Kidney glomerular epithelial cell (primary cell): ENCODE measurements at regions not wholly inside any gene's neighbourhood (a gene's known extent, or its start where the extent isn't known, plus 50 kb on each side); places are given as distances from the start of the nearest gene placed in this dataset.

ENCODE experiments used
- DNase-seq: peaks from one replicate; lab custom pipeline; 2025; lab: John Stamatoyannopoulos, UW

DNA sequence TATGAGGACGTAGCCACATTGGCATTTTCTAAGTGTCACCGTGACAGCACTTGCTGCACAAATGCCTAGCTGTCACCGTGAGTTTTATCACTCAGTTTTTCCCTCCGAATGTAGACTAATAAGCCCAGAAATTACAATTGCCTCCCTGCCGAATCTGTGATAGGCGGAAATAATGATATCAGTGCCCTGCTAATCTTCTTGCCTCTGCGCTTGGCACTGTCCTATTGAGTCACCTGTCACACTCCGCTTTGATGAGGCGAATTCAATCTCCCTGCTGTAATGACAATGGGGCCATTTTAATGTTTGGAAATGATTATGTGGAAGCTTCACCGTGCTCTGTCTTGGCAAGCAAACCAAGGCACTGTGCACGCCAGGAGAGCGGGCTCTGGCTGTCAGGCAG lies 112.8 kb downstream of the LINC00237 start:
- no peak for DNase-seq

DNA sequence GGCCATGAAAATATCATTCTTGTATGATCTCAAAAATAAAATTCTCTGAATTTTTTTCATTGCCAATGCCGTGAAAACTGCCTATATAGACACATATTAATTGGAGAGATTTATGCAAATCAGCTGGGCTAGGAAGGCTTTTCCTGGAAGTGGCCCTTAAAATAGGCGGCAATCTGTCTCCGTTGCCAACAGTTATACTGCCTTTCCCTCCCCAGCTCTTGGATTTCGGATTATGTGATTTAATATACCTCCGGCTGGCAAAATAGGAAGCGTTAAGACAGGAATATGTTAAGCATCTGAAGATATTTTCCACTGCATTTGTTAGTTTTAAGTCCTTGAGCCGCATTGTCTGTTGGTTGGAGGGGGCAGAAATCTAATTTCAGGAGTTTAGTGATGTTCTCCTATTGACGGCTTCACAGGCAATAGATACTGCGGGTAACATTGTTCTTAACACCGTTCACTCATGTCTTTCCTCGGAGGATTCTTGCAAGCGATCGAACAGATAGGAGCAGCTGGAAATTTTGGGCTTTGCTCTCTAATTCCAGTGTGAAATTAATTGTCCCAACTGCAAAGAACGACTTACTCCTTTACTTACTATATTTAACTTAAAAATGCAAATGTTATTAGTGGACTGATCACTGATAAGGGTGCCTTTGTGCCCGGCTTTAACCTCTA lies 113.3 kb downstream of the LINC00237 start:
- DNase-seq: no peak

DNA sequence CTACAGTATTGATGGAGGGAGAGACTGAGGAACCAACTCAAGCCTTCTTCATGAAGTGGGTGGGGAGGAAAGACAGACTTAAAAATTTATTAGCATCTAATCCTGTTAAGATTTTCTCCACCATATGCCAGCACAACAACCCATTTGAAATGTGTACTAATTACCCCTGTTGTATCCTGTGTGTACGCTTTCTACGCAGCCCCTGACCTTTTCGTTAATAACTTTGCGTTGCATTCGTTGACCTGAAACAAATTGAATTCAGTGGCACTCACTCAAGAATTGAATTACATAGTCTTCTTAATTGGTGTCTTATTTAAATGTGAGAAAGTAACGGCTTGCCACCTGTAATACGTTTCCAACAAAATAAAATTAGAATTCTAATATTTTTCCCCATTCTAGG lies 113.9 kb downstream of the LINC00237 start:
- DNase-seq: no peak

DNA sequence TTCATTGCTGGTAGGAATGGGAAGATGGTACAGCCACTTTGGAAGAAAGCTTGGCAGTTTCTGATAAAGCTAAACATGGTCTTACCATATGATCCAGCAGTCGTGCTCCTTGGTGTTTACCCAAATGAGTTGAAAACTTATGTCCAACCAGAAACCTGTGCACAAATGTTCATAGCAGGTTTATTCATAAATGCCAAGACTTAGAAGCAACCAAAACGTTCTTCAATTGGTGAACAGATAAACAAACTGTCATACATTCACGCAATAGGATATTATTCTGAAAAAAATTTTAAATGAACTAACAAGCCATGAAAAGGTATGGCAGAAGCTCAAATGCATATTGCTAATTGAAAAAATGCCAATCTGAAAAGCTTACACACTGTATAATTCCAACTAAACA lies 117.1 kb downstream of the LINC00237 start:
- no peak for DNase-seq

DNA sequence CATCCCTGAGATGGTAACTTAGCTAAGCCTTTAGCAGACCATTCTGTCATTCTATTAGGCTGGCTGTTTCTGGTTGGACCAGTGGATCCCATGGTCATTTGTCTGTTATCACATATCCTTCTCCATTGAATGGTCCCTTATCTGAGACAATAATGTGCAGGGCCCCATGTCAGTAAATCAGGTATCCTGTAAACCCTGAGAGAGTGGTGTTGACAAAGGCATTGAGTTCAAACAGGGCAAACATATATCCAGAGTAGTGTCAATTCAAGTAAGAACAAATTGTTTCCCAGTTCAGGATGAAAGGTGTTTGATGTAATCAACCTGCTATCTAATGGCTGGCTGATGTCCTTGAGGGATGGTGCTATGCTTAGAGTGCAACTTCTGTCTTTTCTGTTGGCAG lies 126.2 kb downstream of the LINC00237 start:
- DNase-seq: no peak

DNA sequence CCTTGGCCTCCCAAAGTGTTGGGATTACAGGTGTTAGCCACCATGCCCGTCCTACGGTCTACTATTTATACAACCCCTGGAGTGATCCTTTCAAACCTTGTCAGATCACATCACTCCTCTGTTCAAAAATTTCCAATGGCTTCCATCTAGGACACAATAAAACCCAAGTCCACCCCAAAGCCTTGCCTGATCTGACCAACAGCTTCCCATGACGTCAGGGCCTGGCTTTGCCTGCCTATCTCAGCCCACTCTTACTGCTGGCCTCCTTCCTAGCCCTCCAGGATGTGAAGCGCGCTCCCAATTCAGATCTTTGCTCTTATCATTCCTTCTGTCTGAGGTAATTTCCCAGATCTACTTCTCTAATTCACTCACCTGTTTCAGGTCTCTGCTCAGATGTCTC lies 128.4 kb downstream of the LINC00237 start:
- no peak for DNase-seq

DNA sequence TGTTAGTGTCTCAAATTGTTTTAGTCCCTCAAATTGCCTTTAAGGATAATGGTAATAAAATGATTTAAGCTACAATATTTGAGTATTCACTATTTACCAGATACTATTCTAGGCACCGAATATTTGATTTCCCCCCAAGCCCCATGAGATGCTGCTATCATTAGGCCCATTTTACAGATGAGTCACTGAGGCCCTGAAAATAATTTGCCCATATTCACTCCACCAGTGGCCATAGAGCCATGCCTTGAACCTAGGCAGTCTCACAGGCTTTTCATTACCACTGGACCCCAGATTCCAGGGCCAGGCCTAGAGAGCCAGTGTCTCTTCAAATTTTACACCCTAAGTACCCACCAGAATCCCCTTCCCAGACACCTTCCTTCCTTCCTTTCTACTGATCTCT lies 133.7 kb downstream of the LINC00237 start:
- no peak for DNase-seq

DNA sequence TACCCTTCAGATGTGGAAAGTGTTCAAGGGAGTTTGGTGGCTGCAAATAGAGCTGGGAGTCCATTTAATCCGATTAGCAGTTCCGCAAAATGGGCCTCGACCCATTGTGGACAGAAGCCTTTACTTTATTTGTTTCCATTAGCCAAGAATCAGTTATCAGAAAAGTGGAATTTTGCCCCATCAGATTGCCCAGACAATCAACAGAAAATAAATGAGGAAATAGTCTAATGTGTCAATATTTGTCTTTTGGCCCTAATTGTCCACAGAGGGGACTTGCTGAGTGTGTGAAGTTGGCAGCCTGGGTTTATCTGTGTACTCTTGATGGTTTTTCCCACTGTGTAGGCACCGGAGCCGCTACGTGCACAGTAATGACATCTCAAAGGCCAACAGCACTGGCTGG lies 134.3 kb downstream of the LINC00237 start:
- DNase-seq: no peak

DNA sequence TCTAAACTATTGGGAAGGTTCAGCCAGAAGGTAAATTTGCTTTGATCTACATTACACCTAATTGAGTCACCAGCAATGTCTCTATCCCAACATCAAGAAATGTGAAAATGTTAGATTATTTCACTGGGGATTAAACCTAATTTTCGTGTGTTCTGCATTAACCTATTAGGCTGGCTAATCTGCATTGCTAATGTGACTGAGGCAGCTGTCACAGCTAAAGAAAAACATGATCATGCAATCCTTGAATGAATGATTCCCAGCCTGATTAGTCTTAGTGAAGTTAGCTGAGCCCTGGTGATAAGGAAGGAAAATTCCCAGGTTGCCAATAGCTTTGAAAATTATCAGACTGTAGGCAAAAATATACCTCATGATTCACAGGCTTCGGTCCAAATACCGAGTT lies 135.3 kb downstream of the LINC00237 start:
- no peak for DNase-seq

DNA sequence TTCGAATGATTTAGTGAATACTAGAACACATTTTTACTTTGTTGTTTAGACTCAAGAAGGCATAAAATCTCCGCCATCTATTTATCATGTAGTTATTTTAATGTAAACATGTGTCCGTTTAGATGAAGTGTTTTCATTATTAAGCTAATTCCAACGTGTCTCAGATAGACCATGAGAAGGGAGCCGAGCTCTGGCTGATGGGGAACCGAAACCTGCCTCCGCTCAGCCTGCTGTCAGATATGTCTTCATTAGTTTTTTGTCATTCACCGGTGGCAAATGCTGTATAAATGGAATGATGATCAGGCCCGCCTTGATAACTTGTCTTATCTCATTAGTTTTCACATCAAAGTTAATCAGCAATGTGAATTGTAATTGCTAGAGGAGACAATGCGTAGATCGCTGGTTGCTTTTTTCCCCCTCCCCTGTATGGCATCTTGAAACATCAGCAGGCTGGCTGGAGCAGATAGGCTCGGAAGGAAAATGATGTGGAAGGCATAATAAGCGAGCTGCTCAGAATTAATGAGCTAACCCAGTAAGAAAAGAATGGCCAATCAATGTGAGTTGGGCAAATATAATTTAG lies 136.4 kb downstream of the LINC00237 start:
- no peak for DNase-seq

DNA sequence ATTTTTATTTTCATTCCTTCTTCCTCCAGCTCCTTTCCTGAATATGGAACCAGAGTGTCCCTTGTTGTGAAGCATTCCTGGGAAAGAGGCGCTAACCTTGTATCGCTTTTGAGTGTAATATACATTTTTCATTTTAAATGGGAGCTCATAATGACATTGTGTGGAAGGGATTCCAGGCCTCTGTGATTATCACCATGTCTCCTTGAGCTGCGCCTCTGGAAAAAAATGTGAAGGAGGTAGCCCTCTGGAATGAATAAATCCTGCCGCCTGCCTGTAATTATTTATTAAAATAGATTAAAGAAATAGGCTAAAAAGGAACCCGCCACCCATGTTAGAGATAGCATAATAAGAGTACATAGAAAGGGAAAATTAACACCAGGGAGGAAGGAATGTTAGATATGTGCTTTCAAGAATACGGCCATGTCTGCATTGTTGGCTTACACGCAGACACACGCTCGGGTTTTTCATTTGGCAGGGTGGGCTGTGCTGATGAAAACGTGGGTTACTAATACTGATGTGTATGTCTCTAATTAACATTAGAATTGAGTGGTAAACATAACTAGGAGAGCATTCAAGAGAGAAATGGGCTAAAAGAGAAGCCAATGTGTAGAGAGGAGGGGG lies 138.5 kb downstream of the LINC00237 start:
- DNase-seq: no peak

DNA sequence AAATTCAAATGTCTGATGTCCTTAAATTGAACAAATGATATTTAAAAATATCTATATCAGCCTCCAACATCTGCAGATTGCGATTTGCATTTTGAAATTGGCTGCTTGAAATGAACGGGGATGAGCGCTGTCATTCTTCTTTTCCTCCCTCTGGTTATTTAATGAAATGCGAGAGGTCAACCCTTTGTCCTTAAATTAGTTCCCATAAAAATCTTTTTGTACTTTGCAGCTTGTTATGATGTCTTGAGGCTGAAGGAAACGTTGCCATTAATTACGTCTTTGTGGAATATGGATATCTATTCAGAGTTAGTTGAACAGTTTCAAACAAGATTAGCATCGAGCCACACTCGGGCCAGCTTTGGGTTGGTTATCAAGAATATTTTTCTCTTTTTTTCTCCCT lies 140.0 kb downstream of the LINC00237 start:
- no peak for DNase-seq

DNA sequence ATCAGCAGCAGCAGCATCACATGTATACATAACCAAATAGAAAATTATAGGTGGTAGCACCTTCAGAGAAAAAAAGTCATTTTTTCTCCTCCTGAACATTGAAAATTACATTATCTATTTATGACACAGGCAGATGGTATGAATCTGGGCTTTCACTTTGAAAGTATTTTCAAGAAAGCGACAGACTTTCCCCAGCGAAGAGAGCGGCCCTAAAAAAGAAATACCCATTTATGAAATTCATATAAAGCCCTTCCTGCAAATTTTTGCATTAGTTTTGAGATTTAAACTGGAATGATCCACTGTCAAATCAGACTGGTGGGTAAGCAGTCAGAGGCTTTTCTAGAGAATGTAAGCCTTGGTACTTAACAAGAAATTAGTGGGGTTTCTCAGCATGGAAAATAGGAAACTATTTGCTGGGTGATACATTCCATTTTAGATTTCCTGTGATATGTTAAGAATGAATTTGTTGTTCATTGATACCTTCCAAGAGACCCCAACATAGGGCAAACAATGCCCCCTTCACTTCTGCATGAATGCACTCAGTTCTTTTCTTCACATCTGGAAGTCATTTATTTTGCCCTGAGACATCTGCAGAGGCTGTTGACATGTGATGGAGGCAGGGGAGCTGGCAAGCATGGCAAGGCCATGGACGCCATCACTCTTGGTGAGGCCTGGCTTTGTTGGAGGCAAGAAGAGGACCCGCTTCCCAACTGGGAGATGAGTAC lies 147.0 kb downstream of the LINC00237 start:
- no peak for DNase-seq

DNA sequence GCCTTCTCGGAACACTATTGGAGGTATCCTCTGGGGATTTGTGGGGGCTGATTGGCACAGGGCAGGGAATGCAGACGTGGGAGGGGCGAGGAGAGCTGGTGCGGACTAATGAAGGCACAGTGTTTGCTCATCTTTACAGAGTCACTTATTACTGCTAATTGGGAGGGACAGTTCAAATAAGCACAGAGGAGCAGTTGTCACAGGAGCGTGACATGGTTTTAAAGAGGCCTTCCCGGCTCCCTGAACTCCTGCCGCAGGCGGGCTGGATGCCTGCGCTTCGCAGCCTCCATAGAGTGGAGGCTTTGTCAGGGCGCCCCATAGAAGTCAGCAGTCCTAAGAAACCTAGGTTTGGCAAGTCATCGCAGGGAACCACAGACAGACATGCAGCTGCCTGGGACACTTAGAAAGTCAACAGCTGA lies 149.6 kb downstream of the LINC00237 start:
- no peak for DNase-seq

DNA sequence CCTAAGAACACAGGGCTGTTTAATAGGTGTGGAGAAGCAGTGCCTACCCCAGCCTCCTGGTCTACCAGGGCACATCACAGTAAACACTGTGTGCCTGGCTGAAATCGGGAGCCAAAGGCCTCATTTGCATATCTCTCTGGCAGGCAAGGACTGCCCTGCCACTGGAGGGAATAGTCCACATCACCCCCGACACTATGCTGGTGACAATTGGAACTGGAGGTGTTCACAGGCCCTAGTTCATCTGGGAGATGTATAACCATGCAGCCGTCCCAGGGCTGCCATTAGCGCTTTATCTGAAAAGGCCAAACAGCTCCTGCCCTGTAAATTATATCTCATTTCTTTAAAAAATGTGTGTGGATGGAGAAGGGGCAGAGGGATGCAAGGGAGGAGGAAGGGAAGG lies 150.3 kb downstream of the LINC00237 start:
- DNase-seq: no peak

DNA sequence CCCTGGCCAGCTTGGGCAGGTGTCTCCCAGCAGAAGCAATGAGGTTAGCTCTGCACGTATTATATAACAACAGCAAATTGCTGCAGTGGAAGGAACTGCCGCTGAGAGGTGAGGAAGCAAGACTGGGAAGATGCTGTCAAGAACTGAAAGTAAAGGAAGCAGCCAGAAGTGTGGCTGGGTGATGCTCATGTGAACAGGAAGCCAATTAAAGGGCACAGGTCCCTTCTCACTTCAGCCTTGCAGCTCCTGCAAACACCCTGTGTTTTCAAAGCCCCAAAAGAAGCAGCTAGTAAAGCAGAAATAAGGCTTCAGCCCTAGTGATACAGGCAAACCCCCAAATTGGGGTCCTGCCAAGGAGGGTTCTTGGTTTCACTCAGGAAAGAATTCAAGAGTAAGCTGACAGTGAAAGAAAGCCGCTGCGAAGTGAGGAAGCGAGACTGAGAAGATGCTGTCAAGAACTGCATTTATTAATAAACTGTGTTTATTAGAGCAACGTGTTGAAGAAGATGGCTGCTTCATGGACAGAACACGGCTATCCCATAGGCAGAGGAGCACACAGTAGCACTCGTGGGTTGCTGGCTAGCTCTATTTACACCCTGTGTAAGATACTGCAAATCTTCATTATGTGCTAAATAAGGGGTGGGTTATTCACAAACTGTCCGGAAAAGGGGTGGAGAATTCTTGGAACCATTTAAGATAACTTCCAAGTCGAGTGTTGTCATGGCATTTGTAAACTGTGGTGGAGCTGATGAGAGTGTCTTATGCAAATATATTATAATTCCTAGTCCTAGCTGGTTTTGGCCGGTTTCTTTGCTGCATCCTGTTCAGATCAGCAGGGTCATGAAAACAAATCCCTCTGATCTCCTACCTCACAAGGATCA lies 152.2 kb downstream of the LINC00237 start:
- DNase-seq: no peak

DNA sequence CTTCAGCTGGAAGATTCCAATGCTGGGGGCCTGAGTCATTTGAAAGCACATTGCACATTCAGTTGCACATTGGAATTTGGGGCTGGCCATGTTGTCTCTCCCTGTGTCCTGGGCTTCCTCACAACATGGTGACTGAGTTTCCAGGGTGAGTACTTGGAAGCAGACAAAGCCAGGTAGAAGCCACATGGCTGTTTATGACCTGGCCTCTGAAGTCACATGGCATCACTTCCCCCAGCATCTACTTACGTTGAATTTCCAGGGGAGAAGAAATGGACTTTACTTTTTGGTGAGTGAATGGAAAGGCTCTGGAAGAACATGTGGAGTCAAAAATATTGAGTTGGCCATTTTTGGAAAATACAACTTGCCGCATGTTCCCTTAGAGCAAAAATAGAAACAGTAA lies 155.5 kb downstream of the LINC00237 start:
- DNase-seq: no peak

DNA sequence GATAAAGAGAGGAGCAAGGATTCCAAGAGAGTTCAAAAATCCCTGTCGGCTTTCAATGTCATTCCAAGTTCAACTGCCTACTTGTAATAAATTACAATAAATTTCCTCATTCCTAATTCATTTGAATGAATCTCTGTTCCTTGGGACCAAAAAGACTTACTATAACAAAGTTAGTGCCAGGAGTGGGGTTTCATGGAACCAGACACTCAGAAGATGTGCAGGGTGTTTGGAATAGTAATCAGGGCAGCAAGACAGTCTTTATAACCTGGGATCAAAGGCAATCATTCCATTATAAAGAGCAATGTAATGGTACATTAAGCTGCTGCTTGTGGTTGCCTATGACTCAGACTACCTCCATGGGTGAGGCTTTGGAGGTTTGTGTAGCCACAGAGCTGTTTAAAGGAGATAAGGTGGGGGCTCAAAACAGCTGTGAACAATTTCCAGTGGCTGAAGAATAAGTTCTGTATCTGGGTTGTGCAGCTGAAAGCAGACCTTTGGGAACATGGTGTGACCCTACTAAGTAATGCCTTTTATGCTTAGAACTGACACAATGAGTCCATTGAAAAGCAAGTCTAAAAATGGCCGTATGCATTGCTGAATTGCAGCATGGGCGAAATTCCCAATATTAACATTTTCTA lies 159.9 kb downstream of the LINC00237 start:
- DNase-seq: no peak

DNA sequence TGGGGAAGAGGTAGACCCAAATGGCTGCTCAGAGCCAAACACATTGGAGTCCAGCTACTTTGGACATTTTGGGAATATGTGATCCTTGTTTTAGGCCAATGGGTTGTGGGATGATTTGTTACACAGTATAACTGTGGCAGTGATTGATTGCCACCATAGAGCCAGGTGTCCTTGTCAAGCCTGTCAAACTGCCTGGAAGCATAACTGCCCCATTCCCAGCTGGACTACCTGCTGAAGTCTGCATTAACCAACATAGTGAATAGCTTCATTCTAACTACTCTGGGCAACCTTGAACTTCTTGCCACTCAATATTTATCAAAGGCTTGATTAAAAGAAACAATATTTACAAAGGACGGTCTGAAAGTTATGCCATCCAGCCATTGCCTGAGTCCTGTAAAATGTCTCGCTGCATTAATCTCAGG lies 164.7 kb downstream of the LINC00237 start:
- no peak for DNase-seq

DNA sequence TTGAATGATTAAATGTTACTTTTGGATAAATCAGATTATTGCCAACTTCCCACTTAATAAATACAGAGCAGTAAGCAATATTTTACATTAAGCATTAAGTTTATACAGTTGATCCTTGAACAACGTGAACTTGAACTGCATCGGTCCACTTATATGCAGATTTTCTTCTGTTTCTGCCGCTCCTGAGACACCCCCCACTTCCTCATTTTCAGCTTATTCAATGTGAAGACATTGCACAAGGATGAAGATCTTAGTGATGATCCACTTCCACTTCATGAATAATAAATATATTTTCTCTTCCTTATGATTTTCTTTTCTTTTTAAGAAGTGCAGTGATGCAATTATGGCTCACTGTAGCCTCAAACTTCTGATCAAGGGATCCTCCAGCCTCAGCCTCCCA lies 167.2 kb downstream of the LINC00237 start:
- DNase-seq: no peak

DNA sequence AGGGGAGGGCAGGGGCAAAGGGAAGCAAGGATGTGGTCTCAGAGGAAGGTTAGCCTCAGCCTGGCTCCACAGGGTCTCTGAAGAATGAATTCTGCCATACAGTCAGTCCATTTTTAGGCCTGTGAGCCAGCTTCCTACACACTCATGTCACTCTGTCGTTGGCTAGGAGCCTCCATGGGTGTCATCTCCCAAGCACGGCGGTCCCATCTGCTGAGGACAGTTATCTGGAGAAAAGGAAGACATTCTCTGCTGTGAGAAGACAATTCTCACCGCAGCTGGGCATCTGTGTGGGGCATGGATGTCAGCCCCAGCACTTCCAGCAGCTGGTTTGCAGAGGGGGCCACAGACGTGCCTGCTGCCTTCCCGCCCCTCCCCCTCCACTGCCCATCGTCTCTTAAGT lies 167.6 kb downstream of the LINC00237 start:
- no peak for DNase-seq

DNA sequence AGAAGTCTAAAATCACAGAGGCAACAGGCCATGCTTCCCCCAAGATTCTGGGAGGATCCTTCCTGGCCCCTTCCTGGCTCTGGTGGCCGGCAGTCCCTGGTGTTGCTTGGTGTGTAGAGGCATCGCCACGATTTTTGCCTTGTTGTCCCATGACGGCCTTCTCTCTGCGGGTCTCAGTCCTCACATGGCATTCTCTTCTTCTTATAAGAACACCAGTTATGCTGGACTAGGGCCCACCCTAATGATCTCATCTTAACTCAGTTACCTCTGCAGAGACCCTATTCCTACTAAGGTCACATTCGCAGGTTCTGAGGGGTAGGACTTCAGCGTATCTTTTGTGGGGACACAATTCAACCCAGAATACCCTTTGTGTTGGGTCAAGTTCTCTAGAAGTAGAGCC lies 168.0 kb downstream of the LINC00237 start:
- no peak for DNase-seq
